GM21786 (cell line): ENCODE measurements at regions not wholly inside any gene's neighbourhood (a gene's known extent, or its start where the extent isn't known, plus 50 kb on each side); places are given as distances from the start of the nearest gene placed in this dataset.
A peak's percentile ranks its signal among the peaks of the same experiment; 100 is the strongest.

Experiments
- ATAC-seq: cut with Tn5 transposase; IDR thresholded peaks from one replicate; pipeline ENCODE4 v1.9.1; 2021; ENCODE audit not compliant: unreplicated experiment

DNA sequence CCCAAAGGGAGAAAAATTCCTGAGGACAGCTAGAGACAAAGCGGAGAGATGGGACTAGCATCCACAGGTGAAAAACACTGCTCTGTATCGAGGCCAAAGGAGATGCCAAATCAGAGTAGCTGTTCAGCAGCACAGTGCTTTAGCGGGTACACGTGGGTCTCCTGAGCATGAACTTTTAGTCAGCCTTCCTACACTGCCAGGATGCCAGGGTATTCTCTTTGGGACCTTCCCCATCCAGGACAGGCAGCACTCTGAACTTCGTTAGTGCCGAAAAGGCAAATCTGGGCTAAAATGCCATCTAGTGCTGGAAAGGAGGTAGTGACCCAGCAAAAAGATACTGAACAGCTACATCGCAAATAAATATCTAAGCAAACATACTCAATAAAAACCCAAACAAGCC lies 64.9 kb downstream of the C6orf58 start:
- peak; percentile 81 for ATAC-seq
